Osteocyte (in vitro differentiated cells): ENCODE measurements at regions not wholly inside any gene's neighbourhood (a gene's known extent, or its start where the extent isn't known, plus 50 kb on each side); places are given as distances from the start of the nearest gene placed in this dataset.
"Not testable (repeated sequence)": the region's sequence is repeated elsewhere in the genome, so short reads cannot be mapped to it uniquely, and the experiment has no call there.

Experiments used
- DNase-seq: peaks from one replicate; pipeline ENCODE4 v3.0.0; 2021; ENCODE audit warnings: mixed read lengths; ENCODE audit not compliant: unreplicated experiment; ENCODE audit errors: extremely low spot score
- H3K27ac Mint-ChIP-seq: one replicate; pipeline ENCODE4 v1.8.0; 2021; ENCODE audit warnings: mild to moderate bottlenecking, mixed read lengths; ENCODE audit not compliant: unreplicated experiment
- H3K27me3 Mint-ChIP-seq: one replicate; pipeline ENCODE4 v1.8.0; 2021; ENCODE audit warnings: mixed read lengths; ENCODE audit not compliant: unreplicated experiment
- H3K36me3 Mint-ChIP-seq: one replicate; pipeline ENCODE4 v1.8.0; 2021; ENCODE audit warnings: mixed read lengths; ENCODE audit not compliant: unreplicated experiment
- H3K4me1 Mint-ChIP-seq: one replicate; pipeline ENCODE4 v1.8.0; 2021; ENCODE audit warnings: mixed read lengths; ENCODE audit not compliant: unreplicated experiment
- H3K4me3 Mint-ChIP-seq: one replicate; pipeline ENCODE4 v1.8.0; 2021; ENCODE audit warnings: mild to moderate bottlenecking, moderate library complexity, mixed read lengths; ENCODE audit not compliant: unreplicated experiment
- H3K9me3 Mint-ChIP-seq: one replicate; pipeline ENCODE4 v1.8.0; 2021; ENCODE audit warnings: mixed read lengths; ENCODE audit not compliant: unreplicated experiment

GRCh38 chrX:63233013-63233412, 118.1 kb downstream of the SPIN4 start:
- not testable (repeated sequence) for H3K27me3 Mint-ChIP-seq, H3K4me3 Mint-ChIP-seq, H3K4me1 Mint-ChIP-seq, H3K27ac Mint-ChIP-seq, H3K36me3 Mint-ChIP-seq, H3K9me3 Mint-ChIP-seq, DNase-seq

- H3K4me3 Mint-ChIP-seq, H3K27me3 Mint-ChIP-seq, H3K4me1 Mint-ChIP-seq, H3K36me3 Mint-ChIP-seq, H3K9me3 Mint-ChIP-seq, H3K27ac Mint-ChIP-seq, DNase-seq: not testable (repeated sequence)
Observed at GRCh38 chrX:63218202-63218601, 132.9 kb downstream of the SPIN4 start.

GRCh38 chrX:63217549-63217948, 133.6 kb downstream of the SPIN4 start:
- not testable (repeated sequence) for H3K4me1 Mint-ChIP-seq, H3K36me3 Mint-ChIP-seq, H3K4me3 Mint-ChIP-seq, H3K27ac Mint-ChIP-seq, H3K9me3 Mint-ChIP-seq, DNase-seq, H3K27me3 Mint-ChIP-seq

- not testable (repeated sequence) for DNase-seq, H3K4me3 Mint-ChIP-seq, H3K36me3 Mint-ChIP-seq, H3K27me3 Mint-ChIP-seq, H3K27ac Mint-ChIP-seq, H3K9me3 Mint-ChIP-seq, H3K4me1 Mint-ChIP-seq
Observed at GRCh38 chrX:63209645-63210044, 141.5 kb downstream of the SPIN4 start.

GRCh38 chrX:63209128-63209527, 142.0 kb downstream of the SPIN4 start:
- not testable (repeated sequence) for H3K9me3 Mint-ChIP-seq, H3K4me1 Mint-ChIP-seq, DNase-seq, H3K27ac Mint-ChIP-seq, H3K36me3 Mint-ChIP-seq, H3K27me3 Mint-ChIP-seq, H3K4me3 Mint-ChIP-seq

GRCh38 chrX:63204266-63205074, 146.7 kb downstream of the SPIN4 start:
- not testable (repeated sequence) for DNase-seq, H3K4me1 Mint-ChIP-seq, H3K27me3 Mint-ChIP-seq, H3K36me3 Mint-ChIP-seq, H3K27ac Mint-ChIP-seq, H3K9me3 Mint-ChIP-seq, H3K4me3 Mint-ChIP-seq

GRCh38 chrX:63201987-63202386, 149.1 kb downstream of the SPIN4 start:
- H3K4me1 Mint-ChIP-seq, H3K36me3 Mint-ChIP-seq, H3K9me3 Mint-ChIP-seq, H3K27ac Mint-ChIP-seq, DNase-seq, H3K27me3 Mint-ChIP-seq, H3K4me3 Mint-ChIP-seq: not testable (repeated sequence)

GRCh38 chrX:63198693-63199092, 152.4 kb downstream of the SPIN4 start:
- DNase-seq, H3K27me3 Mint-ChIP-seq, H3K4me1 Mint-ChIP-seq, H3K27ac Mint-ChIP-seq, H3K9me3 Mint-ChIP-seq, H3K4me3 Mint-ChIP-seq, H3K36me3 Mint-ChIP-seq: not testable (repeated sequence)

GRCh38 chrX:63192366-63193041, 158.6 kb downstream of the SPIN4 start:
- not testable (repeated sequence) for H3K27me3 Mint-ChIP-seq, H3K36me3 Mint-ChIP-seq

More at GRCh38 chrX:63192366-63193041, 158.6 kb downstream of the SPIN4 start:
- not testable (repeated sequence) for H3K27ac Mint-ChIP-seq, H3K4me1 Mint-ChIP-seq, H3K4me3 Mint-ChIP-seq
- peaks cover 12% of the 10 kb centered on the region for H3K9me3 Mint-ChIP-seq
- DNase-seq: peak; percentile 83
